Non-pigmented ciliary epithelial cell (primary cell): ENCODE measurements at regions not wholly inside any gene's neighbourhood (a gene's known extent, or its start where the extent isn't known, plus 50 kb on each side); places are given as distances from the start of the nearest gene placed in this dataset.

Experiments used
- DNase-seq: peaks from one replicate; pipeline ENCODE4 v3.0.0-alpha.2; 2010; ENCODE audit warnings: low read depth

- no peak for DNase-seq
Measured at GRCh38 chr6:22883061-22883717, 313.8 kb downstream of the HDGFL1 start.

- DNase-seq = no peak
Measured at GRCh38 chr6:22884456-22884855, 315.1 kb downstream of the HDGFL1 start.

GRCh38 chr6:22886650-22887581 is 317.6 kb downstream of the HDGFL1 start:
- peak; percentile 65 for DNase-seq

- no peak for DNase-seq
Measured at GRCh38 chr6:22888163-22888752, 318.9 kb downstream of the HDGFL1 start.

GRCh38 chr6:22891934-22892333 is 322.6 kb downstream of the HDGFL1 start:
- DNase-seq = no peak

- peak; percentile 93 for DNase-seq
Measured at GRCh38 chr6:22892452-22892851, 323.1 kb downstream of the HDGFL1 start.

GRCh38 chr6:22896696-22897095 is 327.3 kb downstream of the HDGFL1 start:
- no peak for DNase-seq

- no peak for DNase-seq
Measured at GRCh38 chr6:22899426-22899825, 330.1 kb downstream of the HDGFL1 start.

- no peak for DNase-seq
Measured at GRCh38 chr6:22903826-22904225, 334.5 kb downstream of the HDGFL1 start.

- DNase-seq = no peak
Measured at GRCh38 chr6:22904431-22904830, 335.1 kb downstream of the HDGFL1 start.

GRCh38 chr6:22906091-22906549 is 336.8 kb downstream of the HDGFL1 start:
- no peak for DNase-seq

- no peak for DNase-seq
Measured at GRCh38 chr6:22907085-22907484, 337.7 kb downstream of the HDGFL1 start.

GRCh38 chr6:22910370-22910769 is 341.0 kb downstream of the HDGFL1 start:
- no peak for DNase-seq

- DNase-seq = no peak
Measured at GRCh38 chr6:22913612-22914011, 344.2 kb downstream of the HDGFL1 start.

- DNase-seq = no peak
Measured at GRCh38 chr6:22917344-22917743, 348.0 kb downstream of the HDGFL1 start.

- DNase-seq = no peak
Measured at GRCh38 chr6:22921828-22922227, 352.5 kb downstream of the HDGFL1 start.

GRCh38 chr6:22925304-22925835 is 356.0 kb downstream of the HDGFL1 start:
- no peak for DNase-seq

- no peak for DNase-seq
Measured at GRCh38 chr6:22925920-22926789, 356.8 kb downstream of the HDGFL1 start.

GRCh38 chr6:22926790-22927354 is 357.5 kb downstream of the HDGFL1 start:
- DNase-seq = no peak

- no peak for DNase-seq
Measured at GRCh38 chr6:22928775-22929174, 359.4 kb downstream of the HDGFL1 start.

- DNase-seq = no peak
Measured at GRCh38 chr6:22929311-22929985, 360.1 kb downstream of the HDGFL1 start.
